ENCODE measurements at regions not wholly inside any gene's neighbourhood (a gene's known extent, or its start where the extent isn't known, plus 50 kb on each side); places are given as distances from the start of the nearest gene placed in this dataset.

DNA sequence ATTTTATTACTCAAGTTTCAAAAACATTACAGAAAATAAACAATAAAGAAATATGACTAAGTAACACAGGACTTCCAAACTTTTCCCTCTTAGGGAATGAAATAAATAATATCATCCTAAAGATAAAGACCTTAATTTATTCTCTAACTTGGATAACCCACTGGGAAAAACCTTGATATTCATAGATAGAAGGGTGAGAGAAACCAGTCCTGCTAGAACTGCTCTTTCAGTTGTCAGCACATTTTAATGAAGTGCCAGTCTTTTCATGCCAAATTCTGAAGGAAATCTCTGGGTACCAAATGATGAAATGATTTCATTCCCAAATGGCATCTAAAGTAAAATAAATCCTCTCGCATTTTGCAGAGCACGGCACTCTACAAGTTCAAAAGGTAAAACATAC lies 114.5 kb upstream of the SMIM30 start:
- H4K20me1 ChIP-seq (ENCODE audit: insufficient read depth, low read length): no peaks in the 10 kb centered on the region
- H3K4me3 ChIP-seq (ENCODE audit: low read depth in 1 of 2, low read length in 2 of 2): no peak overlapping the region
- DNase-seq (no peak), ATAC-seq (ENCODE audit: insufficient read depth, low read depth) (no peak)
- H3K79me2 ChIP-seq (ENCODE audit: insufficient read depth, low read length): no peaks in the 10 kb centered on the region
- H3K9ac ChIP-seq (ENCODE audit: low read depth, low read length): no peak overlapping the region
- no peak overlapping the region for H3K27ac ChIP-seq (ENCODE audit: low read length)
- no peak overlapping the region for H3K4me2 ChIP-seq (ENCODE audit: insufficient read depth, low read length)
- no peak for TF ChIP-seq EZH2 (IDR thresholded peaks at IDR 0.05; ENCODE audit: borderline replicate concordance, low read depth, low read length, severe bottlenecking)
- TF ChIP-seq, protein P1, sequence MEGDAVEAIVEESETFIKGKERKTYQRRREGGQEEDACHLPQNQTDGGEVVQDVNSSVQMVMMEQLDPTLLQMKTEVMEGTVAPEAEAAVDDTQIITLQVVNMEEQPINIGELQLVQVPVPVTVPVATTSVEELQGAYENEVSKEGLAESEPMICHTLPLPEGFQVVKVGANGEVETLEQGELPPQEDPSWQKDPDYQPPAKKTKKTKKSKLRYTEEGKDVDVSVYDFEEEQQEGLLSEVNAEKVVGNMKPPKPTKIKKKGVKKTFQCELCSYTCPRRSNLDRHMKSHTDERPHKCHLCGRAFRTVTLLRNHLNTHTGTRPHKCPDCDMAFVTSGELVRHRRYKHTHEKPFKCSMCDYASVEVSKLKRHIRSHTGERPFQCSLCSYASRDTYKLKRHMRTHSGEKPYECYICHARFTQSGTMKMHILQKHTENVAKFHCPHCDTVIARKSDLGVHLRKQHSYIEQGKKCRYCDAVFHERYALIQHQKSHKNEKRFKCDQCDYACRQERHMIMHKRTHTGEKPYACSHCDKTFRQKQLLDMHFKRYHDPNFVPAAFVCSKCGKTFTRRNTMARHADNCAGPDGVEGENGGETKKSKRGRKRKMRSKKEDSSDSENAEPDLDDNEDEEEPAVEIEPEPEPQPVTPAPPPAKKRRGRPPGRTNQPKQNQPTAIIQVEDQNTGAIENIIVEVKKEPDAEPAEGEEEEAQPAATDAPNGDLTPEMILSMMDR (IDR thresholded peaks at IDR 0.05; ENCODE audit: borderline replicate concordance, extremely low read depth, low read length, poor library complexity, severe bottlenecking): no peak
- no peaks in the 10 kb centered on the region for H3K27me3 ChIP-seq (ENCODE audit: insufficient read depth, low read length, poor library complexity)
- no peak overlapping the region for H2AFZ ChIP-seq (ENCODE audit: low read depth, low read length)
- no peaks in the 10 kb centered on the region for H3K36me3 ChIP-seq (ENCODE audit: insufficient read depth, low read length)
- H3K9me3 ChIP-seq (ENCODE audit: insufficient read depth, low read length, severe bottlenecking): no peaks in the 10 kb centered on the region
- no peaks in the 10 kb centered on the region for H3K4me1 ChIP-seq (ENCODE audit: insufficient read depth, low read length)

DNA sequence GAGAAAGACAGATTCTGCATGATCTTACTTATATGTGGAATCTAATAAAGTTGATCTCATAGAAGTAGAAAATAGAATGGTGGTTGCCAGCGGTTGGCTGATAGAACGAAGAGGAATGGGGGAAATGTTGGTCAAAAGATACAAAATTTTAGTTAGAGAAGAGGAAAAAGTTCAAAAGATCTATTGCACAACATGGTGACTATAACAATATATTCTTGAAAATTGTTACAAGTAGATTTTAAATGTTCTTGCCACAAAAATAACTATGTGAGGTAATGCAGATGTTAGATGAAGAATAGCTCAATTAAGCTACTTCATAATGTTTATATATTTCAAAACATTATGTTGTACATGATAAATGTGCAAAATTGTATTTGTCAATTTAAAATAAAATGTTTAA lies 112.3 kb upstream of the SMIM30 start:
- H3K4me1 ChIP-seq (ENCODE audit: insufficient read depth, low read length): no peaks in the 10 kb centered on the region
- no peaks in the 10 kb centered on the region for H3K9me3 ChIP-seq (ENCODE audit: insufficient read depth, low read length, severe bottlenecking)
- H3K4me2 ChIP-seq (ENCODE audit: insufficient read depth, low read length): no peak overlapping the region
- no peaks in the 10 kb centered on the region for H4K20me1 ChIP-seq (ENCODE audit: insufficient read depth, low read length)
- H3K27ac ChIP-seq (ENCODE audit: low read length): no peak overlapping the region
- H3K4me3 ChIP-seq (ENCODE audit: low read depth in 1 of 2, low read length in 2 of 2): no peak overlapping the region
- no peak overlapping the region for H3K9ac ChIP-seq (ENCODE audit: low read depth, low read length)
- H3K27me3 ChIP-seq (ENCODE audit: insufficient read depth, low read length, poor library complexity): no peaks in the 10 kb centered on the region
- H3K36me3 ChIP-seq (ENCODE audit: insufficient read depth, low read length): no peaks in the 10 kb centered on the region
- TF ChIP-seq, protein P1 (IDR thresholded peaks at IDR 0.05; ENCODE audit: borderline replicate concordance, extremely low read depth, low read length, poor library complexity, severe bottlenecking): no peak
- TF ChIP-seq EZH2 (IDR thresholded peaks at IDR 0.05; ENCODE audit: borderline replicate concordance, low read depth, low read length, severe bottlenecking): no peak
- H2AFZ ChIP-seq (ENCODE audit: low read depth, low read length): no peak overlapping the region
- no peak for DNase-seq
- no peak for ATAC-seq (ENCODE audit: insufficient read depth, low read depth)
- H3K79me2 ChIP-seq (ENCODE audit: insufficient read depth, low read length): no peaks in the 10 kb centered on the region

DNA sequence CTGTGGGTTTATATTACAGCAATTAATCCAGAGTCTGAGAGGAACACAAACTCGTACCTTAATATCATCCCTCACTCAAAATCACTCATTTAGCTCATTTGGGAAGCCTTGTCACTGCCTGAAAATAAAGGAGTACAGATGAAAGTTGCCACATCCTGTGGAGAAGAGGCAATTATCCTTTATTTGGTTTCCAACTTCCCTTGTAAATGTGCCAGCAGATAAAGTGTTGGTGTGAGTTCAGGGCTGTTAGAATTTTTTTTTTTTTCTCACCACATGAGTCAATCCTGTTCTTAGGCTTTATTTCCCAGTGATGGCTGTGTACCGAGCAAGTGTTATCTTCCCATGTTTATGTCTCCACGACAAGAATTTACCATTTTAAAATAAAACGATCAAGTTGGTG lies 99.0 kb upstream of the SMIM30 start:
- Histone ChIP-seq H3K9ac (ENCODE audit: low read depth, low read length) (no peak overlapping the region), H3K79me2 (ENCODE audit: insufficient read depth, low read length) (no peaks in the 10 kb centered on the region), H3K4me3 (ENCODE audit: low read depth in 1 of 2, low read length in 2 of 2) (no peak overlapping the region), H3K36me3 (ENCODE audit: insufficient read depth, low read length) (no peaks in the 10 kb centered on the region), H3K27me3 (ENCODE audit: insufficient read depth, low read length, poor library complexity) (no peaks in the 10 kb centered on the region), H3K4me2 (ENCODE audit: insufficient read depth, low read length) (no peak overlapping the region), H3K27ac (ENCODE audit: low read length) (no peak overlapping the region), H2AFZ (ENCODE audit: low read depth, low read length) (no peak overlapping the region), H3K4me1 (ENCODE audit: insufficient read depth, low read length) (no peaks in the 10 kb centered on the region), H4K20me1 (ENCODE audit: insufficient read depth, low read length) (no peaks in the 10 kb centered on the region), H3K9me3 (ENCODE audit: insufficient read depth, low read length, severe bottlenecking) (no peaks in the 10 kb centered on the region)
- ATAC-seq (ENCODE audit: insufficient read depth, low read depth): peak; percentile 44; the same call in 2 of the 3 replicates
- TF ChIP-seq, protein P1 (IDR thresholded peaks at IDR 0.05; ENCODE audit: borderline replicate concordance, extremely low read depth, low read length, poor library complexity, severe bottlenecking): no peak
- no peak for TF ChIP-seq EZH2 (IDR thresholded peaks at IDR 0.05; ENCODE audit: borderline replicate concordance, low read depth, low read length, severe bottlenecking)
- no peak for DNase-seq

DNA sequence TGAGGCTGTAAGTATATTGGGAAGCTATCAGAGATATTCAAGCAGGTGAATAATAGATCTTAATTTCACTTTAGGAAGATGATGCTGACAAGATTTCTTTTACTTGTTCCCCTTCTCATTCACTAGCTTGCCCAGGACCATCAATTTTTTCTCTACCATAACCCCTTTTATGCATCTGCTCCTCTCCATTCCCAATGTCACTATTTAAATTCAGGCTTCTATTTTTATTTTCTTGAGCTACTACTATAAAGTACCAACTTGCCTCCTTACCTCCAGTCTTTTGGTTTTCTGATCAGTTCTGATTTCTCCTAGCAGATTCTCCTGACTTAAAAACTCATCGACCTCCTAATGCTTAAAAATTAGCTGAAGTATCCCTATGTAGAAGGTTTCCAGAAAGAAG lies 97.7 kb upstream of the SMIM30 start:
- H3K9me3 ChIP-seq (ENCODE audit: insufficient read depth, low read length, severe bottlenecking): no peaks in the 10 kb centered on the region
- H3K4me2 ChIP-seq (ENCODE audit: insufficient read depth, low read length): no peak overlapping the region
- H3K27me3 ChIP-seq (ENCODE audit: insufficient read depth, low read length, poor library complexity): no peaks in the 10 kb centered on the region
- no peaks in the 10 kb centered on the region for H3K4me1 ChIP-seq (ENCODE audit: insufficient read depth, low read length)
- ATAC-seq (ENCODE audit: insufficient read depth, low read depth) (no peak), DNase-seq (no peak)
- H3K27ac ChIP-seq (ENCODE audit: low read length): no peak overlapping the region
- no peak for TF ChIP-seq EZH2 (IDR thresholded peaks at IDR 0.05; ENCODE audit: borderline replicate concordance, low read depth, low read length, severe bottlenecking)
- TF ChIP-seq, protein P1 (IDR thresholded peaks at IDR 0.05; ENCODE audit: borderline replicate concordance, extremely low read depth, low read length, poor library complexity, severe bottlenecking): no peak
- H4K20me1 ChIP-seq (ENCODE audit: insufficient read depth, low read length): no peaks in the 10 kb centered on the region
- H3K4me3 ChIP-seq (ENCODE audit: low read depth in 1 of 2, low read length in 2 of 2): no peak overlapping the region
- H2AFZ ChIP-seq (ENCODE audit: low read depth, low read length): no peak overlapping the region
- H3K9ac ChIP-seq (ENCODE audit: low read depth, low read length): no peak overlapping the region
- no peaks in the 10 kb centered on the region for H3K79me2 ChIP-seq (ENCODE audit: insufficient read depth, low read length)
- no peaks in the 10 kb centered on the region for H3K36me3 ChIP-seq (ENCODE audit: insufficient read depth, low read length)

Data from DND-41 (cell line).